SK-N-MC (cell line): ENCODE measurements at regions not wholly inside any gene's neighbourhood (a gene's known extent, or its start where the extent isn't known, plus 50 kb on each side); places are given as distances from the start of the nearest gene placed in this dataset.
A peak's percentile ranks its signal among the peaks of the same experiment; 100 is the strongest.

ENCODE experiments used
- DNase-seq: peaks from one replicate; pipeline ENCODE4 v3.0.0-alpha.2; 2011; ENCODE audit warnings: low read depth, low spot score
- H3K27ac ChIP-seq: fragments of 200-600 bp; sonication (generic); 2 replicates; pipeline ENCODE4 v1.5.1; 2016; ENCODE audit warnings: mixed run types
- H3K36me3 ChIP-seq: fragments of 200-600 bp; sonication (generic); 2 replicates; pipeline ENCODE4 v1.6.1; 2017; ENCODE audit warnings: antibody characterized with exemption, low read length, mixed read lengths; ENCODE audit not compliant: insufficient read depth
- H3K4me3 ChIP-seq: fragments of 200-600 bp; sonication (generic); 2 replicates; pipeline ENCODE4 v1.5.1; 2016
- H3K9ac ChIP-seq: fragments of 200-600 bp; sonication (generic); 2 replicates; pipeline ENCODE4 v1.8.0; 2017; ENCODE audit warnings: mixed run types, mixed read lengths; ENCODE audit not compliant: insufficient read length
- H3K9me3 ChIP-seq: fragments of 200-600 bp; sonication (generic); 2 replicates; pipeline ENCODE4 v1.6.1; 2017; ENCODE audit warnings: low read depth, mild to moderate bottlenecking, antibody characterized with exemption, low read length, moderate library complexity, mixed read lengths
- EZH2 ChIP-seq: fragments of 200-600 bp; sonication (generic); IDR thresholded peaks from one replicate; pipeline ENCODE4 v1.6.1; 2017; ENCODE audit warnings: antibody characterized with exemption
- FOXP2 ChIP-seq: optimal IDR thresholded peaks from 2 replicates; pipeline ENCODE3; 2011; ENCODE audit warnings: mild to moderate bottlenecking, moderate library complexity; ENCODE audit not compliant: insufficient read depth; ENCODE audit errors: extremely low read length, control extremely low read depth
- POLR2AphosphoS5 ChIP-seq: IDR thresholded peaks from 2 replicates; pipeline ENCODE4 v1.6.1; 2012; ENCODE audit warnings: mild to moderate bottlenecking, low read depth, low read length, borderline replicate concordance

DNA sequence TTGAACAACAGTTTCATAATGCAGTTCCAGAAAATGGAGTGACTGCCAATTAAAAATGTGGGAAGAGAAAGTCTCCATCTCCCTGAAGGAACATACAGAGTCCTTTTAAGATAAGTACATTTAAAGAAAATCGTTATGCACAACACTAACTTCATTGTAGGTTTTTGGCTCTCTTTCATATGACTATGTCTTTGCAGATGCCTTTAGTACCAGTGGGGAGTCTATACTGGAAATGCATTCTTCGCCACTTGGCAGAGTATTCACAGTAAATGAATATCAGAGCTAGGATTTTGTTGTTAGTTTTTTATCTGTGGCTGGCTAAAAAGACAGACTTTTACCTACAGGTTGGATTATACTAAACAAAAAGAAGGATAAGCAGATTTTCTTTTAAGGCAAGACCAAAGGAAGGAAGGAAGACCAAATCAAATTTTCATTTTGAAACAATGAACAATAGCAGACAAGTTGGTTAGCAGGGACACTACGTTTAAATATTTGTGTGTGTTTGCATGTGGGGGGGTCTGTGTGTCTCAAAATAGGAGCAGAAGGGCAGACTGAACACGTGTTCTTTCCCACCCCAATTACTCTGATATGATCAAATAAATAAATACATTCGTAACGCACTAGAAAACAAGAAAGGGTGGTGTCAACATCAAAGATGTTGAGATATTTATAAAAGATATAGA, 124.5 kb downstream of the BTG1 start:
- 0 out of 2 replicates have a peak overlapping the region, but pooled peaks have one; percentile 0 for H3K4me3 ChIP-seq
- peak overlapping the region; percentile 14; the same call in 1 of the 2 replicates for H3K27ac ChIP-seq
- no peaks in the 10 kb centered on the region for H3K9me3 ChIP-seq
- no peaks in the 10 kb centered on the region for H3K36me3 ChIP-seq
- TF ChIP-seq FOXP2 = no peak
- no peak for TF ChIP-seq POLR2AphosphoS5
- no peak for TF ChIP-seq EZH2
- no peak overlapping the region for H3K9ac ChIP-seq
- no peak for DNase-seq

DNA sequence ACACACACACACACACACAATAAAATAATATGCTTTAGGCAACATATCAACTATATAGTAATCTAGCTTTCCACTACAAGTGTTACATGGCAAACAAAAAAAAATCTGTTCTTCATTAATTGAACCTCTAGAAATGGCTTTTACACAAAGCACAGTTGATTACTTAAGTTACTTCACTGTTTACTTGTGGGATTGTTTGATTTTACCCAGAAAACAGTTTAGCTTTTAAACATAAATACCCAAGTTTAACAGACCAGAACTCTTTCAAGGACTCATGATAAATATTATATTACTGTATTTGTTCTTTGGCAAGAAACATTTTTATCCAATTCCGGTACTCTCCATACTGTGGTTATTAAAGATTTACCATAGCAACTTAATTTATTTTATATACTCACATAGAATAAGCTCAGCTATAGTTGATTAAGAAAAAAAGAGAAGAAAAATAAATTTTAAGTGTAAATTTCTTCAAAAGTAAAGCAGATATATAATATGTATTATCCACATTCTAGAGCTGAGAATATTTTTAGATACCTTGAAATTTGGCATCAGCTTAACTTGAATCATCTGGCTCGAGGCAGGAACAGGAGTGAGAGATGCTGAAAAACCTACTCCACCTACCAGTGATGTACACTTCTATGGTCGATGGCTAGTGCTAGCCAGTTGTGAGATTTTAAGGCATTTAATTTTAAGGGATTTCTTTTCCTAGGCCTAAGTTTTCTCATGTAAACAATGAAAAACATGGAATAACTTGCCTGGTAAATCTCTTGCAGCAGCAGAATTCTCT, 126.0 kb downstream of the BTG1 start:
- H3K9ac ChIP-seq = no peak overlapping the region
- no peaks in the 10 kb centered on the region for H3K9me3 ChIP-seq
- TF ChIP-seq FOXP2 (no peak), EZH2 (no peak), POLR2AphosphoS5 (no peak)
- no peak overlapping the region for H3K27ac ChIP-seq
- H3K4me3 ChIP-seq = no peak overlapping the region
- H3K36me3 ChIP-seq = no peaks in the 10 kb centered on the region
- DNase-seq = no peak

DNA sequence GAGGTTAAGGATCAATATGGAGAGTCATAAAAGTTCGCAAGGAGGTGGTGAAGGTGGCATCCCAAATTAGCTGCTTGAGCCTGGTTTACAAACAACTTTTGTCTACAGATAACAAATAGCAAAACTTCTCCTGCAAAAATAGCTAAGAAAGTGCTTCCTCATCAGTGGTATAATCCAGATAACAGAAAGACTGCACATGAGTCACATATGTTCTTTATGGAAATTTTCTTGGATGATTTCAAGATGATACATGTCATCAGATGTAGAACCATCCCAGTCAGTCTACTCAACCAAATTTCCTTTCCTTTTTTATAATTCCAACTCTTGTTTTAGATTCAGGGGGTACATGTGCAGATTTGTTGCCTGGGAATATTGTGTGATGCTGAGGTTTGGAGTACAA, 133.0 kb downstream of the BTG1 start:
- no peak overlapping the region for H3K9ac ChIP-seq
- no peak for TF ChIP-seq EZH2
- TF ChIP-seq POLR2AphosphoS5 = no peak
- no peak for TF ChIP-seq FOXP2
- no peak overlapping the region for H3K4me3 ChIP-seq
- no peak overlapping the region for H3K27ac ChIP-seq
- no peak for DNase-seq
- H3K9me3 ChIP-seq = no peaks in the 10 kb centered on the region
- H3K36me3 ChIP-seq = no peaks in the 10 kb centered on the region

DNA sequence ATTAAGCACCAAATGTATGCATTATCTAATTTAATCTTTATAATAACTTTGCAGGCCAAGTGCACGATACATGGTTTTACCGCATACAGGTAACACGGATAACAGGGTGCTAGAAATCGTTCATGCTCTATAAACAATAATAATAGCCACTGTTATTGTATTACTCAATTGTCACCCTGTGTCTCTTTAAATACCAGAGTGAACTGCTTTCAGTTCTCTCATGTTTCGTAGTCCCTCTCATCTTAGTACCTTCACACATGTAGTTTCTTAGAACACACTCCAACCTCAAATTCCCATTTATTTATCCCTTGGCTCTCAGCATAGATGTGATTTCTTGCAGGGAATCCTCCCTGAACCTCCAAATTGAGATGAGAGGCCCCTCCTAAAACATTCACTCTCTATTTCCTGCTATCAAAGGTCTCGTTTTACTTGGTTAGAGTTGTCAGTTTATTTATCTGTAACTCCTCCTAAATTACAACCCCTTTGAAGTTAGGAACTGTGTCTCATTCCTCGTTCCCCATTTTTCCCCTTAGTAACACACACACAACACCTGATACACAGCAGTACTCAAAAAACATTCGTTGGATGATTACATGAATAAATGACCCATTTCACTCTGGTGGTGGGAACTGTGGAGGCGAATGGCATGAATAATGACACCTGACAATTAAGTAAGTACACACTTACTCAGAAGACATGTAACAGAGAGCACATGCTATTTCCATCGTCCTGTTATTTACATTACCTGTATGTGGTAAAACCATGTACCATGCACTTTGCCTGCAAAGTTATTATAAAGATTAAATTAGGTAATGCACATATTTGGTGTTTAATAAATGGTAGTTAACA, 134.6 kb downstream of the BTG1 start:
- Histone ChIP-seq H3K9ac (no peak overlapping the region), H3K27ac (no peak overlapping the region), H3K9me3 (no peaks in the 10 kb centered on the region), H3K4me3 (no peak overlapping the region), H3K36me3 (no peaks in the 10 kb centered on the region)
- TF ChIP-seq EZH2 = no peak
- TF ChIP-seq POLR2AphosphoS5 = no peak
- no peak for TF ChIP-seq FOXP2
- no peak for DNase-seq

DNA sequence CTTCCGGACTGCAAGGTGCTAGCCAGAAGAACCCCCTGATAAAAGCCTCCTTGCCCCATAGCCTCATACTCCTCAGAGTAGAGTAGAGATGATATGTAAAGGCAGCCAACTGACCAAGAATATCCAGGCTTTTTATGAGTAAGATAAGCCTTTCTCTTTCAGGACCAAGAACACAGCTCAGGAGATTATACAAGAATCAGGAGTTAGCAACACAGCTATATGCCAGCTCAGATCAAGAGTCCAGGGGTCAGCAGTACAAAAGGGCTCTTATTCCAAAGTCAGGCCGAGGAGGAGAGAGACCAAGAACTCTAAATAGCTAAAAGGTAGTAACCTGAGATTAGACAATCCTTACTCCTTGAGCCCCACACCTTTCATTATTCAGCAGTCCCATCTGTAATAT, 135.3 kb downstream of the BTG1 start:
- DNase-seq = no peak
- Histone ChIP-seq H3K9ac (no peak overlapping the region), H3K36me3 (no peaks in the 10 kb centered on the region), H3K4me3 (no peak overlapping the region), H3K27ac (no peak overlapping the region), H3K9me3 (no peaks in the 10 kb centered on the region)
- TF ChIP-seq FOXP2 = no peak
- TF ChIP-seq POLR2AphosphoS5 = no peak
- no peak for TF ChIP-seq EZH2

DNA sequence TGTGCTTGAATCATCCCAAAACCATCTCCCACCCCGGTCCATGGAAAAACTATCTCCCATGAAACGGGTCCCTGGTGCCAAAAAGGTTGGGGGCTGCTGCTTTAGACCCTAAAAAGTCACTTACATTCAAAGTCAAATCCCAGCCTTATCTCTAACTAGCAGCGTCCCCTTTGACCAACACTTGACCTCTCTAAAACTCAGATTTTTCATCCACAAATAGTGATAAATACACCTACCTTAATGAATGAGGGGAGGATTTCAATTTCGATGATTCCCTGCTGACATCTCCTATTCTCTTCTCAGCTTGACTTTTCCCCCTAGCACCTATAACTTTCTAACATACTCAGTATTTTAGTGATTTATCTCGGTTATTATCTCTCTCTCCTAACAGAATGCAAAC, 137.3 kb downstream of the BTG1 start:
- H3K9me3 ChIP-seq = no peaks in the 10 kb centered on the region
- no peak overlapping the region for H3K4me3 ChIP-seq
- TF ChIP-seq FOXP2 (no peak), POLR2AphosphoS5 (no peak), EZH2 (no peak)
- no peak for DNase-seq
- no peaks in the 10 kb centered on the region for H3K36me3 ChIP-seq
- H3K27ac ChIP-seq = no peak overlapping the region
- no peak overlapping the region for H3K9ac ChIP-seq

DNA sequence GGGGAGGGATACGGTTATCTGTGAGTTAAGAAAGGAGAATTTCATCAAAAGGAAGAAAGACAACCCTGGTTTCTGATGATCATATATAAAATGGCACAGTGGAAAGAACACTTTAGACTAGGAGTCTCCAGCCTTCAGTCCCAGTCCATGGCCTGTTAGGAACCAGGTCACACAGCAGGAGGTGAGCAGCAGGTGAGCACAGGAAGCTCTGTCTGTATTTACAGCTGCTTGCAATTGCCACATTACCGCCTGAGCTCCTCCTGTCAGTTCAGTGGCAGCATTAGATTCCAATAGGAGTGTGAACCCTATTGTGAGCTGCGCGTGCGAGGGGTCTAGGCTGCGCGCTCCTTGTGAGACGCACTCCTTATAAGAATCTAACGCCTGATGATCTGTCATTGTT, 137.9 kb downstream of the BTG1 start:
- Histone ChIP-seq H3K27ac (no peak overlapping the region), H3K4me3 (no peak overlapping the region)

DNA sequence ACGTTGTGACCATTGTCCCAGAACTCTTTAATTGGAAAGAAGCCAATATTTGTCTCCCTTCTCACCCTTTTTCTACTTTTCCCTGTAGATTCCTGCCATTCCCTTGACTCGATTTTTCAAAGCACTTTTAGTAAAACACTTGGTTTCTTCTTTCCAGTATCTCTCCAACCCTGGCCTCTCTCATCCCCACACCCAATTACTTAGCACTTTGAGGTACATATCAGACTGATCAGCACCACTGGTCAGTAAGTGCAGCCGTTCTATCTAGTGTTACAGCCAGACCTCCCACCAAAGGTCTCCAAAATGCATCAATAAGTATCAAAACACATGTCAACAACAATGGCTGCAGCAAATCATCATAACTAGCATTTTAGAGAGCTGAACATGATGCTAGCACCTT, 141.9 kb downstream of the BTG1 start:
- Histone ChIP-seq H3K9ac (no peak overlapping the region), H3K4me3 (no peak overlapping the region), H3K27ac (no peak overlapping the region), H3K36me3 (no peaks in the 10 kb centered on the region), H3K9me3 (no peaks in the 10 kb centered on the region)
- TF ChIP-seq FOXP2 (no peak), EZH2 (no peak), POLR2AphosphoS5 (no peak)
- no peak for DNase-seq

More for the DNA sequence above, 137.9 kb downstream of the BTG1 start:
- H3K36me3 ChIP-seq = no peaks in the 10 kb centered on the region
- H3K9me3 ChIP-seq = no peaks in the 10 kb centered on the region
- TF ChIP-seq FOXP2 = no peak
- no peak for TF ChIP-seq POLR2AphosphoS5
- no peak for TF ChIP-seq EZH2
- no peak overlapping the region for H3K9ac ChIP-seq
- DNase-seq = no peak
